B cell (primary cell): ENCODE measurements at regions not wholly inside any gene's neighbourhood (a gene's known extent, or its start where the extent isn't known, plus 50 kb on each side); places are given as distances from the start of the nearest gene placed in this dataset.
"Not testable (repeated sequence)": the region's sequence is repeated elsewhere in the genome, so short reads cannot be mapped to it uniquely, and the experiment has no call there.

Source experiments
- ATAC-seq: fragments of 200-7000 bp; cut with Tn5 transposase; one replicate; pipeline ENCODE4 v1.10.0; 2021; ENCODE audit warnings: low read depth, mild to moderate bottlenecking, moderate number of reproducible peaks, moderate library complexity
- CTCF ChIA-PET: fragments of 350-600 bp; sonication (Branson Sonifier 250); formaldehyde crosslinking; loops from one replicate; lab custom pipeline; 2021; ENCODE audit warnings: antibody characterized with exemption, inconsistent platforms; lab: Charles Lee
- POLR2A ChIA-PET: fragments of 350-600 bp; sonication (Branson Sonifier 250); formaldehyde crosslinking; loops from one replicate; lab custom pipeline; 2021; ENCODE audit warnings: antibody characterized with exemption; lab: Charles Lee
- DNase-seq: peaks from one replicate; pipeline ENCODE4 v3.0.0; 2013
- H2AFZ ChIP-seq: 2 replicates; pipeline ENCODE4 v1.6.1; 2012; ENCODE audit warnings: mild to moderate bottlenecking, low read depth, low read length; ENCODE audit not compliant: insufficient read depth, poor library complexity, severe bottlenecking
- H3K27ac ChIP-seq, 2 donors: 1 replicate in 1 of 2; 2 replicates in 1 of 2; pipeline ENCODE4 v1.5.1; 2012 to 2013; ENCODE audit warnings: low read length in 2 of 2, mild to moderate bottlenecking in 2 of 2, moderate library complexity in 1 of 2
- H3K27me3 ChIP-seq, 4 experiments: fragments of 200-600 bp in 1 of 4; sonication (generic) in 1 of 4; replicated peaks in 1 of 4; 1 replicate in 2 of 4; 2 replicates in 2 of 4; pipeline versions ENCODE4 v1.6.1 to v1.7.0; 2013 to 2016; ENCODE audit warnings: low read length in 3 of 4, mild to moderate bottlenecking in 2 of 4, mixed read lengths in 1 of 4, moderate library complexity in 1 of 4; ENCODE audit not compliant: insufficient read depth in 4 of 4, control insufficient read depth in 3 of 4; ENCODE audit errors: control extremely low read depth in 1 of 4
- H3K36me3 ChIP-seq, 2 experiments: replicated peaks in 1 of 2; 1 replicate in 1 of 2; 2 replicates in 1 of 2; pipeline versions ENCODE4 v1.6.1 to v1.7.1; 2013; ENCODE audit warnings: low read length in 1 of 2; ENCODE audit not compliant: insufficient read depth in 2 of 2, control insufficient read depth in 1 of 2; ENCODE audit errors: control extremely low read depth in 1 of 2, extremely low read depth in 1 of 2
- H3K4me1 ChIP-seq, 2 donors: fragments of 200-600 bp in 1 of 2; sonication (generic) in 1 of 2; 1 replicate in 1 of 2; 2 replicates in 1 of 2; pipeline versions ENCODE4 v1.5.1 to v1.6.1; 2013 to 2017; ENCODE audit warnings: low read length in 2 of 2; ENCODE audit not compliant: control insufficient read depth in 2 of 2, insufficient read depth in 2 of 2
- H3K4me2 ChIP-seq: replicated peaks from 2 replicates; pipeline ENCODE3; 2012; ENCODE audit warnings: mild to moderate bottlenecking, low read depth, low read length; ENCODE audit not compliant: poor library complexity, severe bottlenecking
- H3K4me3 ChIP-seq, 5 experiments: fragments of 200-600 bp in 1 of 5; sonication (generic) in 1 of 5; 1 replicate in 3 of 5; 2 replicates in 2 of 5; pipeline versions ENCODE4 v1.5.1 to v1.7.0; 2011 to 2016; ENCODE audit warnings: low read length in 4 of 5, mild to moderate bottlenecking in 4 of 5, low read depth in 2 of 5, control low read depth in 1 of 5, moderate library complexity in 1 of 5; ENCODE audit not compliant: insufficient read depth in 1 of 5; ENCODE audit errors: control extremely low read depth in 1 of 5, extremely low read depth in 1 of 5
- H3K79me2 ChIP-seq: fragments of 200-600 bp; sonication (generic); one replicate; pipeline ENCODE4 v1.6.0; 2016; ENCODE audit warnings: low read length; ENCODE audit not compliant: control insufficient read depth, insufficient read depth
- H3K9ac ChIP-seq: fragments of 200-600 bp; sonication (generic); 2 replicates; pipeline ENCODE4 v1.6.1; 2017; ENCODE audit warnings: mild to moderate bottlenecking, low read length, moderate library complexity
- H3K9me3 ChIP-seq, 3 donors: one replicate each; pipeline versions ENCODE4 v1.6.1 to v1.7.1; 2013; ENCODE audit warnings: low read length in 2 of 3; ENCODE audit not compliant: control insufficient read depth in 2 of 3, insufficient read depth in 1 of 3; ENCODE audit errors: control extremely low read depth in 1 of 3
- H4K20me1 ChIP-seq: 2 replicates; pipeline ENCODE4 v1.6.0; 2012; ENCODE audit warnings: mild to moderate bottlenecking, low read length; ENCODE audit not compliant: insufficient read depth, control insufficient read depth, poor library complexity, severe bottlenecking
- H3K27ac Mint-ChIP-seq: one replicate; pipeline ENCODE4 v1.8.0; 2021; ENCODE audit warnings: mixed read lengths
- H3K27me3 Mint-ChIP-seq: one replicate; pipeline ENCODE4 v1.8.0; 2021; ENCODE audit warnings: mixed read lengths
- H3K4me1 Mint-ChIP-seq: one replicate; pipeline ENCODE4 v1.8.0; 2021; ENCODE audit warnings: mixed read lengths
- H3K4me3 Mint-ChIP-seq: one replicate; pipeline ENCODE4 v1.8.0; 2021; ENCODE audit warnings: mixed read lengths
- H3K9me3 Mint-ChIP-seq: one replicate; pipeline ENCODE4 v1.8.0; 2022; ENCODE audit warnings: mixed read lengths; ENCODE audit not compliant: insufficient read depth
- EZH2 ChIP-seq: IDR thresholded peaks from 2 replicates; pipeline ENCODE4 v1.6.1; 2012; ENCODE audit warnings: borderline replicate concordance, low read depth, mild to moderate bottlenecking, moderate library complexity, low read length; ENCODE audit not compliant: insufficient read depth, poor library complexity, severe bottlenecking
- WGBS: methylation state at CpG from one replicate; pipeline ENCODE4 v1.1.5; 2013; ENCODE audit warnings: missing lambda C conversion rate; ENCODE audit not compliant: insufficient coverage; 5-methylcytosine and 5-hydroxymethylcytosine counted together
- intact Hi-C: fragments of 100-400 bp; cut with micrococcal nuclease; formaldehyde crosslinking; loops from one replicate; pipeline ENCODE4 v1.10.0; 2022
- TF ChIP-seq, protein P1 (sequence below): fragments of 200-600 bp; IDR thresholded peaks from one replicate; pipeline ENCODE4 v1.8.0; 2022; ENCODE audit warnings: antibody characterized with exemption, mild to moderate bottlenecking

DNA sequence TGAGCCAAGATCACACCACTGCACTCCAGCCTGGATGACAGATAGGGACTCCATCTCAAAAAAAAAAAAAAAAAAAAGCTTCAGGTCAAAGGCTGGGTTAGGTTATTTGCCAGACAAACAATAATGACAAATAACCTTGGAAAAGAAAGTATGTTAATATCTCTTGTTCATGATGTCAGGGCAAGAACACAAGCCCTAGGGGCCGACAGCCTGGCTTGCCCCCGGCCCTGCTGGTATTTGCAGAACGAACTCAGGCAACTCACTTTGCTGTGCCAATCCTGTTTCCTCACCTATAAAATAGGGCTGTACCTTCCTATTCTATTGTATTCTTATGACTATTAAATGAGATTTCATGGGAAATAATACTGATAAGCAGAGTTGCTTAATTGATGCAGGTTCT, 75.4 kb upstream of the CDC42EP3 start:
- H3K4me2 ChIP-seq = no peak overlapping the region
- intact Hi-C loops = no loop called here
- Mint-ChIP-seq H3K27me3 (no peaks in the 10 kb centered on the region), H3K9me3 (no peaks in the 10 kb centered on the region), H3K27ac (no peak overlapping the region), H3K4me3 (no peak overlapping the region), H3K4me1 (no peaks in the 10 kb centered on the region)
- no peak overlapping the region for H3K27ac ChIP-seq
- no peaks in the 10 kb centered on the region for H3K36me3 ChIP-seq
- no peaks in the 10 kb centered on the region for H4K20me1 ChIP-seq
- no peak overlapping the region for H3K9ac ChIP-seq
- H3K9me3 ChIP-seq = no peaks in the 10 kb centered on the region
- TF ChIP-seq, protein P1, sequence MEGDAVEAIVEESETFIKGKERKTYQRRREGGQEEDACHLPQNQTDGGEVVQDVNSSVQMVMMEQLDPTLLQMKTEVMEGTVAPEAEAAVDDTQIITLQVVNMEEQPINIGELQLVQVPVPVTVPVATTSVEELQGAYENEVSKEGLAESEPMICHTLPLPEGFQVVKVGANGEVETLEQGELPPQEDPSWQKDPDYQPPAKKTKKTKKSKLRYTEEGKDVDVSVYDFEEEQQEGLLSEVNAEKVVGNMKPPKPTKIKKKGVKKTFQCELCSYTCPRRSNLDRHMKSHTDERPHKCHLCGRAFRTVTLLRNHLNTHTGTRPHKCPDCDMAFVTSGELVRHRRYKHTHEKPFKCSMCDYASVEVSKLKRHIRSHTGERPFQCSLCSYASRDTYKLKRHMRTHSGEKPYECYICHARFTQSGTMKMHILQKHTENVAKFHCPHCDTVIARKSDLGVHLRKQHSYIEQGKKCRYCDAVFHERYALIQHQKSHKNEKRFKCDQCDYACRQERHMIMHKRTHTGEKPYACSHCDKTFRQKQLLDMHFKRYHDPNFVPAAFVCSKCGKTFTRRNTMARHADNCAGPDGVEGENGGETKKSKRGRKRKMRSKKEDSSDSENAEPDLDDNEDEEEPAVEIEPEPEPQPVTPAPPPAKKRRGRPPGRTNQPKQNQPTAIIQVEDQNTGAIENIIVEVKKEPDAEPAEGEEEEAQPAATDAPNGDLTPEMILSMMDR = no peak
- no peak for TF ChIP-seq EZH2
- no peak for DNase-seq
- ChIA-PET POLR2A (interaction anchor here (0.6 kb wide), 1 partner anchor 10 kb away, joined by 5 read pairs; no protein-coding TSS in a partner anchor), CTCF (no interaction called here)
- H3K4me3 ChIP-seq = no peak overlapping the region
- WGBS = 90% methylated on average over 2 of the region's 3 CpGs
- ATAC-seq = no peak
- H3K4me1 ChIP-seq = no peaks in the 10 kb centered on the region
- H3K79me2 ChIP-seq = no peaks in the 10 kb centered on the region
- H2AFZ ChIP-seq = no peak overlapping the region
- H3K27me3 ChIP-seq = no peaks in the 10 kb centered on the region

DNA sequence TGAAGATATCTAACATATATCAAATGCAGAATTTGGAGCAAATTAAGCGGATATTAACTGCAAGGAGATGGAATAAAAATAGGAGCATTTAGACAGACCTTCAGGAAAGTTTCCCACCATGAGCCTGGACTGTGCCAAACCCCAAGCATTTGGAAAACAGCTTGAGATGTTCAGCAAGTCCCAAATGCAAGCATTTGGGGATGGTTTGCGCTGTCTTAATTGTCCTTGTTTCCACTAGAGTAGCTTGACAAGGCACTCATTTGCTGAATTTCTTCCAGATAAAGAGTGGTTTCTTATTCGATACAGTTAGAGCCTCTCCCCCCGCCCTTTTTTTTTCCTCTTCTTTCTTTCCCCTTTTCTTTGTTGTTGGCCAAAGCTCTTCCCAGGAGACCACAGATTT, 77.1 kb upstream of the CDC42EP3 start:
- Histone ChIP-seq H3K36me3 (no peaks in the 10 kb centered on the region), H4K20me1 (no peaks in the 10 kb centered on the region), H3K9me3 (no peaks in the 10 kb centered on the region), H3K4me3 (no peak overlapping the region), H3K79me2 (no peaks in the 10 kb centered on the region), H3K4me2 (no peak overlapping the region), H3K27ac (no peak overlapping the region), H3K27me3 (no peaks in the 10 kb centered on the region), H3K9ac (no peak overlapping the region), H3K4me1 (no peaks in the 10 kb centered on the region), H2AFZ (no peak overlapping the region)
- POLR2A ChIA-PET = interaction anchor here (0.7 kb wide), 1 partner anchor 9 kb away, joined by 5 read pairs; no protein-coding TSS in a partner anchor
- Mint-ChIP-seq H3K4me1 (no peaks in the 10 kb centered on the region), H3K9me3 (no peaks in the 10 kb centered on the region), H3K27me3 (no peaks in the 10 kb centered on the region), H3K4me3 (no peak overlapping the region), H3K27ac (no peak overlapping the region)
- ATAC-seq (no peak), DNase-seq (no peak)
- intact Hi-C loops = no loop called here
- 100% methylated on average over 1 of the region's 4 CpGs for WGBS
- TF ChIP-seq EZH2 = no peak
- TF ChIP-seq, protein P1 = no peak
- CTCF ChIA-PET = interaction anchor here (0.7 kb wide), 1 partner anchor 84 kb away, joined by 3 read pairs; no protein-coding TSS in a partner anchor

DNA sequence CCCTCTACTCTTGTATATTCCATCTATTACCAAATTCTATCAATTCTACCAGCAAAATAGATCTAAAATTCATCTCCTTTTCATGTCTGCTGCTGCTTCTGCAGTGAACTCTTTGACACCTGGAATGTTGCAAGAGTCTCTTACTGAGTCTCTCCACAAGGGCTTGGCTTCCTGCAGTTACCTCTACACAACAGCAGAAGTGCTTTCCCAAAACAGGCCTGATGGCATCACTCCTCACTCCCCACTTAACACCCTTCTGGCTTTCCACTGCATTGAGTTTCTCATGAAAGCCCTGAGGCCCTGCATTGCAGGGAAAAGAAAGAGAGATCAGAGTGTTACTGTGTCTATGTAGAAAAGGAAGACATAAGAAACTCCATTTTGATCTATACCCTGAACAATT, 78.8 kb upstream of the CDC42EP3 start:
- ATAC-seq, H2AFZ ChIP-seq, H3K27me3 ChIP-seq, H3K36me3 ChIP-seq, H3K4me2 ChIP-seq, H3K27ac ChIP-seq, CTCF ChIA-PET, intact Hi-C loops, H3K27ac Mint-ChIP-seq, H3K9ac ChIP-seq, H3K9me3 Mint-ChIP-seq, H3K4me1 Mint-ChIP-seq, H3K4me3 ChIP-seq, H3K4me3 Mint-ChIP-seq, H3K27me3 Mint-ChIP-seq, H3K4me1 ChIP-seq, H3K9me3 ChIP-seq, POLR2A ChIA-PET, H4K20me1 ChIP-seq, H3K79me2 ChIP-seq, DNase-seq: not testable (repeated sequence)
